Left lung (tissue), 4 donors: ENCODE measurements at regions not wholly inside any gene's neighbourhood (a gene's known extent, or its start where the extent isn't known, plus 50 kb on each side); places are given as distances from the start of the nearest gene placed in this dataset.

Source experiments
- ATAC-seq: fragments of 200-7000 bp; cut with Tn5 transposase; one replicate; pipeline ENCODE4 v1.9.1; 2020; ENCODE audit warnings: moderate library complexity
- DNase-seq, 4 donors: peaks; one replicate each; pipeline ENCODE4 v3.0.0-alpha.2; 2013 to 2020
- H3K27ac ChIP-seq, 2 donors: fragments of 200-600 bp; sonication (generic) in 1 of 2; one replicate each; pipeline versions ENCODE4 v1.5.0 to v1.8.0; 2020 to 2021
- H3K27me3 ChIP-seq, 2 donors: fragments of 200-600 bp; sonication (generic) in 1 of 2; one replicate each; pipeline versions ENCODE4 v1.5.0 to v1.8.0; 2020 to 2021
- H3K36me3 ChIP-seq, 2 donors: fragments of 200-600 bp; sonication (generic) in 1 of 2; one replicate each; pipeline versions ENCODE4 v1.5.0 to v1.8.0; 2020 to 2021
- H3K4me1 ChIP-seq, 2 donors: fragments of 200-600 bp; one replicate each; pipeline ENCODE4 v1.8.0; 2021
- H3K4me3 ChIP-seq, 2 donors: fragments of 200-600 bp; sonication (generic) in 1 of 2; one replicate each; pipeline versions ENCODE4 v1.5.0 to v1.8.0; 2020 to 2021; ENCODE audit warnings: mild to moderate bottlenecking in 1 of 2
- H3K9me3 ChIP-seq, 2 donors: fragments of 200-600 bp; sonication (generic) in 1 of 2; one replicate each; pipeline versions ENCODE4 v1.5.0 to v1.8.0; 2020 to 2021
- intact Hi-C, 2 donors: fragments of 100-400 bp; cut with DNase I; formaldehyde crosslinking; loops; one replicate each; pipeline versions ENCODE4 v1.11.2 to v1.14.2; 2022
- TF ChIP-seq, protein P1 (sequence below), 2 donors: fragments of 200-600 bp; sonication (generic) in 1 of 2; IDR thresholded peaks; one replicate each; pipeline versions ENCODE4 v1.5.0 to v1.8.0; 2021; ENCODE audit warnings: antibody characterized with exemption in 2 of 2
- donor health status: DM: no; HTN: yes; CAD: no.
- donor health status: DM: no; HTN: no; CAD: no.

- Histone ChIP-seq H3K36me3 (no peaks in the 10 kb centered on the region), H3K4me1 (peaks cover 0 to 58% of the 10 kb centered on the region in 2 donors), H3K27me3 (no peaks in the 10 kb centered on the region), H3K4me3 (no peak overlapping the region), H3K9me3 (no peaks in the 10 kb centered on the region), H3K27ac (peak overlapping the region in 1 of 2 donors; percentile 75)
- TF ChIP-seq, protein P1, sequence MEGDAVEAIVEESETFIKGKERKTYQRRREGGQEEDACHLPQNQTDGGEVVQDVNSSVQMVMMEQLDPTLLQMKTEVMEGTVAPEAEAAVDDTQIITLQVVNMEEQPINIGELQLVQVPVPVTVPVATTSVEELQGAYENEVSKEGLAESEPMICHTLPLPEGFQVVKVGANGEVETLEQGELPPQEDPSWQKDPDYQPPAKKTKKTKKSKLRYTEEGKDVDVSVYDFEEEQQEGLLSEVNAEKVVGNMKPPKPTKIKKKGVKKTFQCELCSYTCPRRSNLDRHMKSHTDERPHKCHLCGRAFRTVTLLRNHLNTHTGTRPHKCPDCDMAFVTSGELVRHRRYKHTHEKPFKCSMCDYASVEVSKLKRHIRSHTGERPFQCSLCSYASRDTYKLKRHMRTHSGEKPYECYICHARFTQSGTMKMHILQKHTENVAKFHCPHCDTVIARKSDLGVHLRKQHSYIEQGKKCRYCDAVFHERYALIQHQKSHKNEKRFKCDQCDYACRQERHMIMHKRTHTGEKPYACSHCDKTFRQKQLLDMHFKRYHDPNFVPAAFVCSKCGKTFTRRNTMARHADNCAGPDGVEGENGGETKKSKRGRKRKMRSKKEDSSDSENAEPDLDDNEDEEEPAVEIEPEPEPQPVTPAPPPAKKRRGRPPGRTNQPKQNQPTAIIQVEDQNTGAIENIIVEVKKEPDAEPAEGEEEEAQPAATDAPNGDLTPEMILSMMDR (IDR thresholded peaks at IDR 0.05), result no peak
- intact Hi-C loops, result no loop called here
- DNase-seq (no peak), ATAC-seq (no peak)
These were observed 319.3 kb upstream of the SATB1 start for GRCh38 chr3:18744472-18744871.

DNA sequence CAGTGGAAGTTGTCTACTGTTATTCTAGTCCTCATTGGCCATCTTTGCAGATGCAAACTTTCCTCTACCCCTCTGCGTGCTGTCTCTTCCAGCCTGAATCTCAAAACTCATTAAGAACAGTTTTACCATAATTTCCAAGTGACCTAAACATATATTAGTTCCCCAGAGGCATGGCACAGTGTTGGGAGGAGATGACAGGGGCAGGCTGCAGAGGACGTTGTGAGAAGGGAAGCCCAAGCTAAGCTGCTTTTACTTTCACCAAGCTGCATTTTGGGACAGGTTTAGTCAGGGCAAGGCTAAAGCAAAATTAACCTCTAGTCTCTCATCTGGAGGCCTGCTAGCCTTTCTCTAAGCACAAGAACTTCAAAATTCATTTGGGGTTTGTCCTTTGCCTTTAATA is 318.6 kb upstream of the SATB1 start:
- H3K27me3 ChIP-seq, result no peaks in the 10 kb centered on the region
- no peak for DNase-seq
- TF ChIP-seq, protein P1 (IDR thresholded peaks at IDR 0.05), result no peak
- no peaks in the 10 kb centered on the region for H3K9me3 ChIP-seq
- no peak overlapping the region for H3K27ac ChIP-seq
- no peak overlapping the region for H3K4me3 ChIP-seq
- no peak for ATAC-seq
- H3K36me3 ChIP-seq, result no peaks in the 10 kb centered on the region
- peaks cover 0 to 62% of the 10 kb centered on the region in 2 donors for H3K4me1 ChIP-seq
- intact Hi-C loops, result no loop called here

GRCh38 chr3:18740631-18741583 is 315.8 kb upstream of the SATB1 start:
- ATAC-seq (peak; percentile 62), DNase-seq (peak in 1 of 4 donors; percentile 41)
- TF ChIP-seq, protein P1 (IDR thresholded peaks at IDR 0.05), result no peak
- intact Hi-C loops, result no loop called here
- Histone ChIP-seq H3K9me3 (no peaks in the 10 kb centered on the region), H3K36me3 (no peaks in the 10 kb centered on the region), H3K27ac (peak overlapping the region; percentile 3 to 71), H3K4me3 (no peak overlapping the region), H3K27me3 (no peaks in the 10 kb centered on the region), H3K4me1 (peaks cover 0 to 43% of the 10 kb centered on the region in 2 donors)

GRCh38 chr3:18739099-18739433 is 313.9 kb upstream of the SATB1 start:
- Histone ChIP-seq H3K4me1 (peaks cover 0 to 28% of the 10 kb centered on the region in 2 donors), H3K9me3 (no peaks in the 10 kb centered on the region), H3K4me3 (no peak overlapping the region), H3K27ac (no peak overlapping the region), H3K27me3 (no peaks in the 10 kb centered on the region), H3K36me3 (no peaks in the 10 kb centered on the region)
- DNase-seq (no peak), ATAC-seq (no peak)
- intact Hi-C loops, result no loop called here
- TF ChIP-seq, protein P1 (IDR thresholded peaks at IDR 0.05), result no peak

DNA sequence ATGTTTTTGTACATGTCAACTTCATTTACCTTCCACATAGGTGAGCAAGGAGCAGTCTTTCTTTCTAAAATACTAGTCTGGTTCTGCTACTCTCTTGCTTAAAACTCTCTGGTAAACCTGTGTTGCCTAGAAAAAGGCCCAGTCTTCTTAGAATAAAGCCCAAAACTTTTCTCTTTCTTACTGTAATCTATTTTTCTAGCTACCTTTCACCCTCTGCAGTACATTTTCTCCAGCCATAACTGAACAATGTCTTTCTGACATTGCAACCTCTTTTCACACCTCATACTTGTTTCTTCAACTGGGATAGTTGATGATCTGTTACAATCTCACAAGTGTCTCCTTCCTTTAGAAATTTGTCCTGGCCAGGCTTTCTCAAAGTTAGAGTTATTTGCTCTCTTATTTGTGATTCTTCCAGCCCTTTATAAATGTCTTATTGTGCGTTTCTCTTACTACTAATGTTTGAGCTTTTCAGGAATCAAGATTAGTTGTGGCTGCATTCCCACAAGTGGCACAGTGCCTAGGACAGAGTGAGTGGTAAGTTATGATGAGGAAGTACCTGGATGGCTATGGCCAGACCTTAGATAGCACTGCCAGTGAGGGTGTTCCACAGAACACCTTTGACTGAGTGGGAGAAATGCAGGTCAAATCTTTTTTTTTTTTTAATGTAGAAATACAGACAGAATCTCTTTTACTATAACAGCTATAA is 313.4 kb upstream of the SATB1 start:
- intact Hi-C loops, result no loop called here
- H3K4me1 ChIP-seq, result peaks cover 0 to 28% of the 10 kb centered on the region in 2 donors
- no peaks in the 10 kb centered on the region for H3K36me3 ChIP-seq
- H3K9me3 ChIP-seq, result no peaks in the 10 kb centered on the region
- H3K4me3 ChIP-seq, result no peak overlapping the region
- no peak overlapping the region for H3K27ac ChIP-seq
- no peak for ATAC-seq
- no peaks in the 10 kb centered on the region for H3K27me3 ChIP-seq
- TF ChIP-seq, protein P1 (IDR thresholded peaks at IDR 0.05), result no peak
- no peak for DNase-seq
